SIG-M5 treated with dmso at 0.1 percent for 504 hours (cell line): ENCODE measurements at regions not wholly inside any gene's neighbourhood (a gene's known extent, or its start where the extent isn't known, plus 50 kb on each side); places are given as distances from the start of the nearest gene placed in this dataset.

Source experiments
- DNase-seq: peaks from one replicate; lab custom pipeline; 2025; ENCODE audit not compliant: unreplicated experiment; lab: John Stamatoyannopoulos, UW

- DNase-seq = no peak
Observed at GRCh38 chr9:105093685-105094084, 150.8 kb upstream of the SLC44A1 start.

GRCh38 chr9:105098370-105098769 is 146.1 kb upstream of the SLC44A1 start:
- DNase-seq = no peak

GRCh38 chr9:105103776-105104175 is 140.7 kb upstream of the SLC44A1 start:
- DNase-seq = no peak

- DNase-seq = no peak
Observed at GRCh38 chr9:105114318-105114717, 130.1 kb upstream of the SLC44A1 start.

- DNase-seq = peak; percentile 88
Observed at GRCh38 chr9:105114964-105115728, 129.3 kb upstream of the SLC44A1 start.

- no peak for DNase-seq
Observed at GRCh38 chr9:105116052-105116868, 128.2 kb upstream of the SLC44A1 start.

- DNase-seq = no peak
Observed at GRCh38 chr9:105117234-105117633, 127.2 kb upstream of the SLC44A1 start.

- DNase-seq = no peak
Observed at GRCh38 chr9:105118636-105119035, 125.8 kb upstream of the SLC44A1 start.

GRCh38 chr9:105119156-105119555 is 125.3 kb upstream of the SLC44A1 start:
- no peak for DNase-seq

GRCh38 chr9:105121861-105122430 is 122.5 kb upstream of the SLC44A1 start:
- no peak for DNase-seq

- peak; percentile 17 for DNase-seq
Observed at GRCh38 chr9:105124598-105124997, 119.9 kb upstream of the SLC44A1 start.

- no peak for DNase-seq
Observed at GRCh38 chr9:105126226-105126625, 118.2 kb upstream of the SLC44A1 start.

GRCh38 chr9:105127863-105128220 is 116.6 kb upstream of the SLC44A1 start:
- peak; percentile 10 for DNase-seq

GRCh38 chr9:105128908-105129600 is 115.4 kb upstream of the SLC44A1 start:
- DNase-seq = no peak

GRCh38 chr9:105129731-105130130 is 114.7 kb upstream of the SLC44A1 start:
- no peak for DNase-seq

GRCh38 chr9:105131981-105132380 is 112.5 kb upstream of the SLC44A1 start:
- DNase-seq = no peak

GRCh38 chr9:105132606-105133005 is 111.8 kb upstream of the SLC44A1 start:
- no peak for DNase-seq

GRCh38 chr9:105138306-105138801 is 106.1 kb upstream of the SLC44A1 start:
- DNase-seq = no peak

GRCh38 chr9:105141146-105141975 is 103.1 kb upstream of the SLC44A1 start:
- peak; percentile 21 for DNase-seq

- no peak for DNase-seq
Observed at GRCh38 chr9:105141976-105142250, 102.5 kb upstream of the SLC44A1 start.
